HG03108 (cell line): ENCODE measurements at regions not wholly inside any gene's neighbourhood (a gene's known extent, or its start where the extent isn't known, plus 50 kb on each side); places are given as distances from the start of the nearest gene placed in this dataset.

Experiments
- ATAC-seq: cut with Tn5 transposase; IDR thresholded peaks from one replicate; pipeline ENCODE4 v1.9.1; 2021; ENCODE audit warnings: moderate library complexity; ENCODE audit not compliant: unreplicated experiment

DNA sequence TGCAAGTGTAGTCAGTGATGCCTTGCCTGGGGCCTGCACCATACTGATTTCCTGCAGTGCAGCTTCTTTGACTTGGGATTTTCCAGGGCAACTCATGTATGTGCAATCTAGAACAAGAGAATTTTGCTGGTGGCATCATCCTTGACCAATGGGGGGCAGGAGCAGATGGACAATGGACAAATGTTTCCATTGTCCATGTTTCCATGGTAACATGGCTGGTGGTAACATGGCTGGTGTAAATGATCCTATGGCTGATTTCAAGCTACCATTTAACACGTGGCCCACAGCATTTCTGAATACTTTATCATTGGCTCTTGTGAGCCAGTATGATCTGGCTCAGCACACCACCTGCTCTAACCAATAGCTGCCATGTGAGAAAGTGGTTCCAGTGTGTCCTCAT is 130.1 kb upstream of the OSMR start:
- ATAC-seq = no peak

DNA sequence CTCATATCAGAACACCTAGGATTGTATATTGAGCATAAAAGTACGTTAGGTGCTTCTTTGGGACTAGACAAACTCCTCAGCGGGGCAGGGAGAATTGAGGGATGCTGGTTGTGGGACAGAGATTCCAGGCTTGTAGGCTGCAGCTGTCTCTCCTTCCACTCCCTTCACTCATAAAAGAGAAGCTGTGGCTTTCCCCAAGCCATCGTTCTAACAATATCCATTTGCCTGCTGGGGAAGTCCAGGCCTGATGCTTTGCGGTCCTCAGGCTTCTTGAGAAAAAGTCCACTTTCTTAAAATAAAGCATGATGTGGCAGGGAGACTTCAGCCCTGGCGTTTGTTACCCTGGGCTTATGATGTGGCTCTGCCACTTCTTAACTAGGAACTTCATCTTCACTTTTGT is 129.3 kb upstream of the OSMR start:
- ATAC-seq = no peak

DNA sequence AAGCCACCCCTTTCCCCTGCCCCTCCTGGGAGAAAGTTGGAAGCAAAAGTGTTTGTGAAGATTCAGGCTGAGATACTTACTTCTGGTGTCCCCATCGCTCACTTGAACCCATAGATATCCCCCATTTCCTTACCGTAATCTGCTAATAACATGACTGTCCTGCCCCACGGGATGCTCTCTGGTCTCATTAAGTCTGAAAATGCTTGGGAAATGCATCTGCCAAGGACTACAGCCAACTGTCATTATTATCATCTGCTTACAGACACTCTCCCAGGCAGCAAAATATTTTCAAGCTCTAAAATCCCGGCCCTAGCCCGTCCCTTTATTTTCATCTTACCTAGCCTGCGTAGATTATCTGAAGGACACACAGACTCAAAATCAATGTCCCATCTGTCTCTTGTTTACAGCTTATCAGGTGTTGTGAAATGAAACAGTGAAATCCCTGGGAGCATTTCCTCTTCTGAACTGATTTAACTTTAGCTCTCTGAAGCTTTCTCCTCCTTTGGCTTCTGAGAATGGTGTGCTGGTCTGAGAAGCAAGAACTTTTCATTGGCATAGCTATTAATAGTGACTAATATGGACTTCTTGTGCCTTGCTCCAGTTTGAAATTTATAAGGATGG is 126.9 kb upstream of the OSMR start:
- no peak for ATAC-seq

DNA sequence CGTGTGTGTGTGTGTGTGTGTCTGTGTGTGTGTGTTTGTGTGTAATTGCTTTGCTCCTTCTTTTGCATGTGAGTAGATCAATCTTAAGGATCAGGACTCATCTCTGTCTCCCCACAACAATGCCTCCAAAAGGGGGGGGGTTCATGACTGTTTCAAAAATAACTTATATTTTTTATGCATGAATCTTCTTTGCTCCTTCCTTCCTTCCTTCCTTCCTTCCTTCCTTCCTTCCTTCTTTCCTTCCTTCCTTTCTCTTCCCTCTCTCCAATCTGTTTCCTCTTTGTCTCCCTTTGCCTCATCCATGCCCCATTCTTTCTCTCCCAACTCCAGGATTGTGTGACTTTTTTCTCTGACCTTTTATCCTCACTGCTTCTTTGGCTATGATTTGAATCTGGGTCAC is 126.4 kb upstream of the OSMR start:
- no peak for ATAC-seq

DNA sequence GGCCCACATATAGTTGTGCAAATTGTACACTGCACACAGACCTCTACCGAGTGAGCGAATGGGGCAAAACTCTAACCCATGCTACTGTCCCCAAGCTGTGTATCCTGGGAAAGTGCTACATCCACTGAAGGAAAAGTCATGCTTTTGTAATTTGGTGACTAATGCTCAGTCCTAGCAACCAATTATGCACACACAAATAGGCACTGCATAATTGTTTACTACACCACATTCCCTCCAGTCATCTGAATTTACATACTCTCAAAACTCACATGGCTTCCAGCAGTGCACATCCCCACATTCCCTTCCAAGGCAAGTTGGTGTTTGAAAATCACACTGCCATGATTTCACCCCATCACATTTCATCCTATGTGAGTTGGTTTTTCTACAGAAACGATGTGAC is 125.9 kb upstream of the OSMR start:
- no peak for ATAC-seq

DNA sequence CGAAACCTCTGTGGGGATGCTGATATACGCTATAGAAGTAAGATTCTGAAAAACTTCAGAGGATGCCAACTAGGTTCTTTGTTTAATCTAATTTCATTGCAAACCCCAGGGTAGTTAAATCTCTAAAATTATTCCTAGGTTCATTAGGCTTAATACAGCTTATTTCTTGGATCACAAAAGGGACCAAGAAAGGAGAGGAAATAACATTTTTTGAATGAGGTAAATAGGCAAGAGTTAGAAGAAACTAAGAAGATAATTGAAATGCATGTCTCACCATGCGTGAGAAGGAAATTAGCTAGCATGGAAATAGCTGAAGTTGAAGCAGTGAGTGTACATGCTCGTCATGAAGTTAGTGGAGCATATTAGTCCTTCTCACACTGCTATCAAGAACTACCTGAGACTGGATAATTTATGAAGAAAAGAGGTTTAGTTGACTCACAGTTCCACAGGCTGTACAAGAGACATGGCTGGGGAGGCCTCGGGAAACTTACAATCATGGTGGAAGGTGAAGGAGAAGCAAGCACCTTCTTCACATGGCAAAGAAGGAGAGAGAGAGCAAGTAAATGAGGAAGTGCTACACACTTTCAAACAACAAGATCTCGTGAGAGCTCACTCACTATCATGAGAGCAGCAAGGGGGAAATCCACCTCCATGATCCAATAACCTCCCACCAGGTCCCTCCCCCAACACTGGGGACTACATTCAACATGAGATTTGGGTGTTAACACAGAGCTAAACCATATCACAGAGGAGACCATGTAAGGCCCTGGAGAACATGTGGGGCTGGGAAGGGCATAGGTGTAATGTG is 125.1 kb upstream of the OSMR start:
- no peak for ATAC-seq

DNA sequence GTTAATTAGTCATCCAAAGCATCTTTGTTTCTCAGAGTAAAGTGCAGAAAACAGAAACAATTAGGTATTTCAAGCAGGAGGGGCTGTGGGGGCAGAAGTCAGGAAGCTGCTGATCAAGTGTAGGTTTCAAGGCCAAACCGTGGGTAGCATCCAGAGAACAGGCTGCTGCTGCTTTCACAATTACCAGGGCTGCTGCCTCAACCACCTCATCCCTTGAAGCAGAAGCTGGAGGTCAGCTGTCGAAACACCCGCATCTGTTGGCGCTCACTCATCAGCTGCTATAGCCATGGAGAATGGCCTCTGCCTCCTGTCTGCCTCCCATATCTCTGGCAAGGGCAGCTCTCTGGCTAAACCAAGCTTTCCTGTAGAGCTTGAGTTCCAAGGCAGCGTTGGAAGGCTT is 122.9 kb upstream of the OSMR start:
- no peak for ATAC-seq

DNA sequence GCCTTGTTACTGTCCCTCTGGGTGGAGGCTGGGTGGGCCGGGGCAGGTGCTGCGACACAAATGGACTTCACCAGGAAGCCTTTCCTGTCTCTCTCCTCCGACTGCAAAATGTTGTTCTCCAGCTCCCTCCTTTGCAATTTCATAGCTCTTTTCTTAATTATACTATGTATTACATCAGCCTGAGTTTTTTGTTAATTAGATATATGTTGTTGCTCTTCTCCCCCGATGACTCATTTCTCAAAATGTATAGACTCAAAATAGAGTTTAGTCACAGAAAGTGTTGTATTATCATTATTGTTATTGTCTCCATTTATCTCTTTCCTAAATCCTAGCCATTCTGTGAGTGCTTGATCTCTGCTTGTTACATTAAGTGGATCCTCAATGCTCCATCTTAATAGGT is 122.4 kb upstream of the OSMR start:
- no peak for ATAC-seq

DNA sequence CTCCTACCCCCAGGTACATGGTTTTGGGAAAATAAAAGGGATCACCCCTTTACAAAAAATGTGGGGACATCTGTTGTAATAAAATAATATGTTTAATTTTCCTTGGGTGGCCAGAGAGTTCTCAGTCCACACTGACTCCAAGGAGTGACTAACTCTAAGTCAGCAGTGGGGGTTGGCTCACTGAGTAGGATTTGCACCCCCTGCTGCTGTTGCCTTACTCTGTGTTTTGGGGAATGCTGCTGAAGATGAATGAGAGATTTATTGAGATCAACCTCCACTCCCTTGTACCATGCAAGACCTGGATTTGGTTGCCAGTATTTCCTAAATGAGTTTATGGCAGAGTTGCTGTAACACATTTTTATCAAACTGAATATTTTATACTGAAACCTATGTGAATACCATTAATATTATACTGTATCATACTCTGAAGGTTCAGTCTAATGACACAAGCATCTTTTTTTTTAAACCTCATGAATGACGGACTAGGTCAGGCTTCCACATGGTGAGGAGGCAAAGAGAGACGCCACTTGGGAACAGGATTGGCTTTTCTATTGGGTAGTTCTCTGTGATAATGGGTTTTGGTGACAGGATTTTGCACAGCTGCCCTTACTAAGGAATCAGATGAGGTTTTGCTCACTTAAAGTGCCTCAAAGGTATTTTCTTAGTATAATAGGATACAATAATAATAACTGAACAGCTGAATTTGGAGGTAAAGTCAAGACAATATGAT is 121.3 kb upstream of the OSMR start:
- no peak for ATAC-seq

DNA sequence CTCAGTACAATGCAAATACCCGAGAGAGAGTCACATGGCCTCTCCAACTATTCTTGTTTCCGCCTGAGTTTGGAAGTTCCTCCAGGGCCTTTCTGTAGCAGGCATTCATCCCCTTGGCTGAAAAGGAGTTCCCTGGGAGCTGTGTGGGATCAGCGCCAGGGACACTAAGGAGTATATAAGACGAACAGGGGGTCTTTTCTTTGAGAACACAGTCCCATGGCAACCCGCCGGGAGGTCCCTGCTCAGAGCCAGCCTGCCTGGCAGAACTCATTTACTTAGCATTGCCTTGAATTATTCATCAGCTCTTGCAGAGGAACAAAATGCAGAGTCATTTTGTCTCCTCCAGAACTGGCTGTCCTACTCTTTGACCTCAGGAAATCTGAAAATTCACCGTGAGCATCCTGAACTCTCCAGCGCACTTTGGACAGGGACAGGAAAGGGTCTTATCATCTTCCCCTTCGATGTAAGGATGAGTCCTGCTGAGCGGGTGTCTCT is 120.4 kb upstream of the OSMR start:
- no peak for ATAC-seq

DNA sequence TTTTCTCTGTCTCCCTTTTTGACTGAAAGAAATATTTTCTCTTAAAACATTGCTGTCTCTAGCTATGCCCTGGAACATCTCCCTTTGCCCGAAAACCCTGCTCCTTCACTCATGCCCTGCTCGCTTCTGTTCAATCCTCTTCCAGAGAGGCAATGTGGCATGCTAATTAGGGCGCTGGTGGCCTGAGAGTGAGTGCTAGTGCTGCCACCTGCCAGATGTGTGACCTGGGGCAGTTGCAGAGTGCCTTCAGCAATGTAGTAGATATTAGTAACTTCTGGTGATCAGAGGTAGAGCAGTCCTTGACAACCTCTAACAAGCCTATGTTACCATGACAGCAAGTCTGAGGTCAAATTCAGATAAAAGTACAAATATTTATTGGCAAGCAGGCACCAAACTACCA is 119.5 kb upstream of the OSMR start:
- ATAC-seq = no peak

DNA sequence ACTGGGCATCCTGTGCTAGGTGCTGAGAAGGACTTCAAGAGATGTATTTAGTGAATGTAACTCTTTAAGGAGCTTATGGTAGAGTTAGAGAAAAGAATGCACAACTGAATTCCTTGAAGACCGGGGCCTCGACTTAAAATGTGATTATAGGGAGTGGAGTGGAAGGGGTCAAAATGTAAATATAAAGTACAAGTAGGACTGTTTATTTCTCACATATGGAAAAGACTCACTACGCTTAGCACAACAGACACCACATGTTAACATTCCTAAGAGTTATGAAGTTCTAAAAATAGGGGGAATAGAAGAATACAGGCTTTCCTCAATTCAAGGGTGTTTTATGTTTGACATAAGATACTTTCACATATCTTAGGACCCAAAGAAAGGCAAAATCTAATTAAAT is 117.8 kb upstream of the OSMR start:
- no peak for ATAC-seq

DNA sequence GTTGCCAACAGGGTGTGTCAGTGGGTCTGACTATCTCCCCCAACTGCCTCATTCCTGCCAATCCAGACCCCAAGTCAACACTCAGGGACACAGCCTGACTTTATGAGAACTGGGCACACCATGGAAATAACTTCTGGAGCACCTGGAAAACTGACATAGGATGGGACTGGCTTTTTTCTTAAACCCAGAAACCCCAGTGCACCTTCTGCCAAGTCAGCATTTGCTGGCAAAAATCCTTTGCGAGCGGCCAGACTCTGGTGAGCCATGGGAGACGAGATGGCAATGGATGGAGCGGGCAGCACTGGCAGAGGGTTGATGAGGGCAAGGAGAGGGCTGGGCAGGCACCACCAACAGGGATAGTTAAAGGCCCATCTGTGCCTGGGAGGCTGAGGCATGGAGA is 114.4 kb upstream of the OSMR start:
- no peak for ATAC-seq

DNA sequence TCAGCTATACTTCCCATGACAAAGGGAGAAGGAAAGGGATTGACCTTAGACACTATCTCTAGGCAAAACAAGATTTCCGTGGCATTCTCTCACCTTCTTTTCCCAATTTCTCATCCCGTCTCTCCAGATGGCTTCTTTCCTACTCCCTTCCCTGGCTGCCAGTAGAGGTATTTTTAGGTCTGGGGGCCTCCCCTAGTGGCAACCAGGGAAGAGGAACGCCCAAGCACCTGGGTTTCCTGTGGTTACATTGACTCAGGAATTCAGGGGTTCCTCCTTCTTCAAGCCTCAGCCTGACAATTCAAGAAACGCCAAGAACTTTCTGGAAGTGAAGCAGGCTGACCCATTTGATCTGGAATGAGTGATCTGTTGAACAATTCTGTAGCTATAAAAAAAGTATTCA is 111.5 kb upstream of the OSMR start:
- ATAC-seq = no peak

DNA sequence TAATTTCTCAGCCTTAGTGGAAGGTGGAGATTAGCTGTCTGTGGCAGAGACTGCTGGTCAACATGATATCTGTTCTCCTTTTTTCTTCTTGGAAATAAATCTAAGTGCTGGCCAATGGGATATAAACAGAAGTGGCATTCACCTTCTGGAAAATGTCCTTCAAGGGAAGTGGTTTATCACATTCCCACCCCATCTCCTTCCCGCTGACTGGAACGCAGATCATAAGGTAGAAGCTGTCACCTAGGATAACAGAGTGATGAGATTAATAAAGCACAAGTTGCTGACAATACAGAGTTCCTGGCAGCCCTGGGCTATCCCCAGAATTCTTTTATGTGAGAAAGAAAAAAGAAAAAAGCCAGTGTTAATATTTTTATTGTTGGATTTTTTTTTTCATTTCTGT is 109.7 kb upstream of the OSMR start:
- no peak for ATAC-seq

DNA sequence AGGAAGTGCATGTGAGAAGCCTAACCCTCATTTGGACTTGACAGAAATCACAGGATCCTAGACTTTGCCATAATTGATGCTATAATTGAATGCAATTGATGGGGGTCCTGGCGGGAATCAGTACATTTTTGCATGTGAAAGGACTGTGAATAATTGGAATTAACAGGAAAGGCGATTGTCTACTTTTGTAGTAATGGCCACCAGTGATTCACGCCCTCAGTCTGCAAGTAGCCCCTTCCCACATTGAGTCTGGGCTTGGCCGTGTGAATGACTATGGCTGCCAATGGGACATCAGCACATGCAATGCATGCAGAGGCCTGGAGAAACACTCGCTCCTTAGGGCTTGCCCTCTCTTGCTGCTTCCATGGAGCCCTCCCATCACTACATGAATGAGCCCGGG is 107.8 kb upstream of the OSMR start:
- no peak for ATAC-seq

DNA sequence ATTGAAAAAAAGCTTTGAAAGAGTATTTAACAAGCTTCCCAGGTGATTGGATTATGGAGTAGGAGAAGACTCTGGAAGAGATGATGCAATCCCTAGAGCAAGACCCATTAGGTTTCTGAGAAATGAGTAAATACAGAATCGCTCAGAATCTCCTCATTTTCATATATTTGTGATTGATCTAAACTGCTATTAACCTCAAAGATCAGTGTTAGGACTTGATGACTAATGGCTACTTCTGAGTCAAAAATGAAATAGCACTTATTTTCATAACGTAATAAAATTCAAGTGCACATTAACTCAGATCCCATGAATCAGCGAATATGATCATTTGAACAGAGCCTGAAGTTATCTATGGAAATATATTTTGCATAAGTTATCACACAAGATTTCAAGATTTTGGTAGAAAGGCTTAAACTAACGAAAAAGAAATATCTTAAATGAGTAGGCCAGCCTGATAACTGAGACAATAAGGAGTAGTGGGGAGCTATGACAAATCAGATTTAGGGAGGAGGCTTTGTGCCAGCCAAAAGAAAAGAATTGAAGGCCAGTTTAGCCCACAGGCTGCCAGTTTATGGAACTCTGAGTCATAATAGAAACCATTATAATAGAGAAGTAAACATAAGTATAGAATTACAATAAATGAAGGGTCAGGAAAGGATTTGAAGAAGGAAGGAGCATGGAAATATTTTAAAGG is 106.7 kb upstream of the OSMR start:
- no peak for ATAC-seq

DNA sequence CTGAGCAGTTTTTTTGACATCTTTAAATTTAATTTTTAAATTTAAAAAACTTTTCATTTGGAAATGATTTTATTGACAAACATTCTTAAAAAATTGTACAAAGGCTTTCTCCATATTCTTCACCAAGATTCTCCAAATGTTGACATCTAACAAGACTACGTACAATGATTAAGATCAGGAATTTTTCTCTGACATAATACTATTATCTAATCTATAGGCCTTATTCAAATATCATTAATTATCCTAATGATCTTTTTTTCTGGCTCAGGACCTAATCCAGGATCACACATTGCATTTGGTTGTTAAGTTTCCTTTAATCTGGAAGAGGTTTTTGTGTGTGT is 106.1 kb upstream of the OSMR start:
- no peak for ATAC-seq

DNA sequence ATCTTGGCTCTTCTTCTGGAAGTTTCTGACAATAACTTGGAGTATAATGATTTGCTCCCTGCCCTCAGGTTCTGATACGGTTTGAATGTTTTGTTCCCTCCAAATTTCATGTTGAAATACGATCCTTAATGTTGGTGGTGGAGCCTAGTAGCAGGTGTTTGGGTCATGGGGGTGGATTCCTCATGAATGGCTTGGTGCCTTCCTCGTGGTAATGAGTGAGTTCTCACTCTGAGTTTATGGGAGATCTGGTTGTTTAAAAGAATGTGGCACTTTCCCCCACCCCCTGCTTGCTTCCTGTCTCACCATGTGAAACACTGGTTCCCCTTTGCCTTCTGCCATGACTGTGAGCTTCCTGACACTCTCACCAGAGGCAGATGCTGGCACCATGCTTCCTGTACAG is 103.0 kb upstream of the OSMR start:
- no peak for ATAC-seq

DNA sequence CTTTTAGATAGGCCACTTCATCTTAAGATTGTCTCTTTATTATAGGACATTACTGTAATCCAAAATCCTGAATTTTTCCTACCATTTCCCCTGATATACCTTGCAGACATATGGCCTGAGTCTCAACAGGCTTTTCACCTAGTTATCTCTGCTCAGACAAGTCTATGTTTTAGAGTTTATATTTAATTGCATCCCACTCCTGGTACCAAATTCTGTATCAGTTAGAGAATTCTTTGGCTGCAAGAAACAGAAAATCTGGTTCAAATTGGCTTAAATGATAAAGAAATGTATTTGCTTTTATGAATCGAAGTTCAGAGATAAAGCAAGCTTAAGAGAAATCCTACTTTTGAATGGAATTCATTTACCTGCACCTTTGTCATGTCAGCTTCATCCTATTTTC is 102.2 kb upstream of the OSMR start:
- no peak for ATAC-seq

DNA sequence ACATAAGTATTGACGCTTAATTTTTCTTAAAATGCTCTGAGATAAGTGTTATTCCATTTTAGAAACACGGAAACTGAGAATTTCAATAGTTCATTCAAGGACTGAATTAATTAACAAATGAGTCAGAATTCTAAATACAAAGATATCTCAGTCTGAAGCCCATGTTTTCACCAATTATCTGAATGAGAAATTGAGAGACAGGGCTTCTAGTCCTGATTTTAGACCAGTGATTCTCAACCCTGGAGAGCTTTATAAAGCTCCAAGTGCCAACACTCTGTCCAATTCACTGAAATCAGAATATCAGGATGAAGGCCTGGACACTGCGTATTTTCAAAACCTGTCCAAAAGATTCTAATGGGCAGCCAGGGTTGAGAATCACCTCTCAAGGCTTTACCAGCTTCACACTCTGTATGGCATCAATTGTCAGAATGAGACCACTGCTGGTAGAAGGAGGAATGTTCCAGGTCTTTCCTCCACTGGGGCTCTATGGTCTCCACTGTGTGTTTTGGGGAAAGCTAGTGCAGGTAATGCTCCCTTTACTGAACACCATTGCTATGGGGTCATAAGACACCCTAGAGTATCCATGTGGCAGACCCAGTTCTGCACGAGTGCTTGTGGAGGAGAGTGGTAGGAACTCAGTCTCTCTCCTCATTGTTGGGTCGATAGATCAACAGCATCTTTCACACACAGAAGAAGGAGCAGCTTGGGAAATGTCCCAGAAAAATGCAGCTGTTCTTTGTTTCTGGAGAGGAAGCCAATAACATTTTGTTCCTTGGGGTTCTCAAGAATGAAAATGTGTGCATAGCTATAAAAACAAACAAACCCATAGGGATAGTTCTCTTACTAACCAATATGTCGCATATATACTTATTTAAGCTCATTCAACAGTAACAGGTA is 99.7 kb upstream of the OSMR start:
- no peak for ATAC-seq
